ENCODE measurements at regions not wholly inside any gene's neighbourhood (a gene's known extent, or its start where the extent isn't known, plus 50 kb on each side); places are given as distances from the start of the nearest gene placed in this dataset.

GRCh38 chr2:6392354-6392753, 473.4 kb downstream of the CMPK2 start:
- TF ChIP-seq CTCF (IDR thresholded peaks at IDR 0.05) (no peak), EZH2 (IDR thresholded peaks at IDR 0.05) (no peak)

All from neural progenitor cell (in vitro differentiated cells).